Astrocyte (in vitro differentiated cells and primary cell): ENCODE measurements at regions not wholly inside any gene's neighbourhood (a gene's known extent, or its start where the extent isn't known, plus 50 kb on each side); places are given as distances from the start of the nearest gene placed in this dataset.

Source experiments
- EZH2 ChIP-seq: IDR thresholded peaks from 2 replicates; pipeline ENCODE4 v1.6.1; 2012; ENCODE audit warnings: mild to moderate bottlenecking, low read length, inconsistent platforms; ENCODE audit not compliant: insufficient read depth
- TF ChIP-seq, protein P1 (sequence below): IDR thresholded peaks from 2 replicates; pipeline ENCODE4 v1.5.1; 2011; ENCODE audit warnings: low read depth, mild to moderate bottlenecking, inconsistent platforms, low read length, moderate library complexity; ENCODE audit not compliant: insufficient read depth

DNA sequence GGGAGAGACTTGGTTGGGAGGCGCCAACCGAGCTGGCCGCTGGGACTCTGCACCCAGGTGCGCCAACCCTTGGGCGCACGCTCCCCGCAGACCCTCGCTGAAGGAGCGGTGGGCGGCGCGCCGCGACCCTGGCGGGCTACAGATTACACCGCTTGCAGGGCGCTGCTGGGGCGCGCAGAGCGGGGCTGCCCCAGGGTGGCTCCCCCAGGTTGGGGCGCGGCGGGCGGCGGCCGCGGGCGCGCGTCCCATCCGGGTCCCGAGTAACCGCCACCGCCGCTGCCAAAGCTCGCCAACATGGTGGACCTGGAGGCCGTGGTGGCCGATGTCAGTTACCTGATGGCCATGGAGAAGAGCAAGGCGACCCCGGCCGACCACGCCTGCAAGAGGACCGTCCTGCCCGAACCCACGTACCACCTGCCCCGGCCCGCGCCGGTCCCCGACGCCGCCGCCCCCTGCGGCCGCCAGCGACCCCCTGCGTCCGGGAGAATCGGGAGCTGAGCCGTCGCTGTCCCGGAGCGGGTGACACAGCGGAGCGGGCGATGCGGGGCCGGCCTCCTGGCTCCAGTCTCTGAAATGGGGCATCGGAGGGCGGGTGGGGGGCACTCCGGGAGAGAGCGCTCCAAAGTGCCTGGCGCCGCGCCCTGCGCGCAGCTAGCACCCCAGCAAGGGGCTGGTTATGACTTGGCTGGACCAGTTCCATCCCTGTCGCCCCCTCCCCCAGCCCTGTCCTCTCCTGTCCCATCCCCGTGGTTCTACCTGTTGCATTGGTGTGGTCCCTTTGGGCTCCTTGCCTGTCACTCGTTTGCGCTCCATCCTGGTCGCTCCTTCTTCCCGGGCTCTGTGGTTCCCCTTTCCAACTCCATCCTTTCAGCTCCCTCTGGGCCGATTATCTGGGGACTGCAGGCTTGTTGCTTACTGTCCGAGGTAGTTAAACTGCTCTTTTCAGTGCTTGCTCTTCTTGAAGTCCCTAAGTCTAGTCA, 143.3 kb upstream of the GRK3 start:
- TF ChIP-seq EZH2 = peak; percentile 100
- TF ChIP-seq, protein P1, sequence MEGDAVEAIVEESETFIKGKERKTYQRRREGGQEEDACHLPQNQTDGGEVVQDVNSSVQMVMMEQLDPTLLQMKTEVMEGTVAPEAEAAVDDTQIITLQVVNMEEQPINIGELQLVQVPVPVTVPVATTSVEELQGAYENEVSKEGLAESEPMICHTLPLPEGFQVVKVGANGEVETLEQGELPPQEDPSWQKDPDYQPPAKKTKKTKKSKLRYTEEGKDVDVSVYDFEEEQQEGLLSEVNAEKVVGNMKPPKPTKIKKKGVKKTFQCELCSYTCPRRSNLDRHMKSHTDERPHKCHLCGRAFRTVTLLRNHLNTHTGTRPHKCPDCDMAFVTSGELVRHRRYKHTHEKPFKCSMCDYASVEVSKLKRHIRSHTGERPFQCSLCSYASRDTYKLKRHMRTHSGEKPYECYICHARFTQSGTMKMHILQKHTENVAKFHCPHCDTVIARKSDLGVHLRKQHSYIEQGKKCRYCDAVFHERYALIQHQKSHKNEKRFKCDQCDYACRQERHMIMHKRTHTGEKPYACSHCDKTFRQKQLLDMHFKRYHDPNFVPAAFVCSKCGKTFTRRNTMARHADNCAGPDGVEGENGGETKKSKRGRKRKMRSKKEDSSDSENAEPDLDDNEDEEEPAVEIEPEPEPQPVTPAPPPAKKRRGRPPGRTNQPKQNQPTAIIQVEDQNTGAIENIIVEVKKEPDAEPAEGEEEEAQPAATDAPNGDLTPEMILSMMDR = no peak
